Endothelial cell of umbilical vein (primary cell): ENCODE measurements at regions not wholly inside any gene's neighbourhood (a gene's known extent, or its start where the extent isn't known, plus 50 kb on each side); places are given as distances from the start of the nearest gene placed in this dataset.

ENCODE experiments used
- BruUV-seq: library from RNA; stranded (reverse); fragments of 400-500 nt; replicated peaks from 2 replicates; lab custom pipeline; 2021; lab: Mats Ljungman, UMichigan
- CTCF ChIA-PET: fragments of 300-600, 350-600 bp; sonication (Branson Sonifier 250); formaldehyde crosslinking; loops from one replicate; lab custom pipeline; 2021; ENCODE audit warnings: antibody characterized with exemption, inconsistent platforms; lab: Charles Lee
- POLR2A ChIA-PET: fragments of 300-600, 350-600 bp; sonication (Branson Sonifier 250); formaldehyde crosslinking; loops from one replicate; lab custom pipeline; 2021; ENCODE audit warnings: antibody characterized with exemption, inconsistent platforms; lab: Charles Lee
- DNase-seq: peaks from one replicate; pipeline ENCODE4 v3.0.0-alpha.2; 2011; ENCODE audit warnings: low read depth, low spot score
- FAIRE-seq: peaks from 2 replicates; lab custom pipeline; 2011; peaks lifted over from hg19 to GRCh38; lab: Jason Lieb, UNC
- H2AFZ ChIP-seq: 2 replicates; pipeline ENCODE4 v1.6.0; 2012; ENCODE audit warnings: low read depth, low read length, control low read depth, inconsistent platforms
- H3K27ac ChIP-seq: 2 replicates; pipeline ENCODE4 v1.5.1; 2011; ENCODE audit warnings: low read depth, mild to moderate bottlenecking, control low read depth, low read length, moderate library complexity; ENCODE audit not compliant: insufficient read depth
- H3K27me3 ChIP-seq, 2 experiments: 2 replicates each; pipeline versions ENCODE4 v1.6.0 to v1.6.1; 2011; ENCODE audit warnings: low read length in 2 of 2, mixed read lengths in 1 of 2; ENCODE audit not compliant: control insufficient read depth in 2 of 2, insufficient read depth in 2 of 2
- H3K36me3 ChIP-seq, 2 experiments: 2 replicates in 1 of 2; 3 replicates in 1 of 2; pipeline ENCODE4 v1.5.1; 2011; ENCODE audit warnings: low read length in 2 of 2, mild to moderate bottlenecking in 1 of 2, moderate library complexity in 1 of 2; ENCODE audit not compliant: control insufficient read depth in 2 of 2, insufficient read depth in 2 of 2; ENCODE audit errors: extremely low read depth in 1 of 2
- H3K4me1 ChIP-seq: 3 replicates; pipeline ENCODE4 v1.5.1; 2011; ENCODE audit warnings: mild to moderate bottlenecking, low read length; ENCODE audit not compliant: control insufficient read depth, insufficient read depth; ENCODE audit errors: extremely low read depth
- H3K4me2 ChIP-seq: 2 replicates; pipeline ENCODE4 v1.6.1; 2011; ENCODE audit warnings: low read length, control low read depth, mixed read lengths; ENCODE audit not compliant: insufficient read depth
- H3K4me3 ChIP-seq, 3 experiments: fragments of 200-600 bp in 1 of 3; sonication (generic), shearing (Covaris generic) in 1 of 3; replicated peaks in 1 of 3; 2 replicates each; pipeline ENCODE4 v1.5.1; 2011 to 2016; ENCODE audit warnings: control low read depth in 3 of 3, low read length in 3 of 3, mild to moderate bottlenecking in 2 of 3, inconsistent platforms in 1 of 3, low read depth in 1 of 3, moderate library complexity in 1 of 3; ENCODE audit not compliant: insufficient read depth in 1 of 3
- H3K79me2 ChIP-seq: 2 replicates; pipeline ENCODE4 v1.6.0; 2012; ENCODE audit warnings: low read length, inconsistent platforms; ENCODE audit not compliant: control insufficient read depth, insufficient read depth
- H3K9ac ChIP-seq: replicated peaks from 2 replicates; pipeline ENCODE3; 2011; ENCODE audit warnings: low read length, control low read depth; ENCODE audit not compliant: insufficient read depth; ENCODE audit errors: extremely low read depth
- H3K9me1 ChIP-seq: replicated peaks from 3 replicates; pipeline ENCODE4 v1.6.0; 2011; ENCODE audit warnings: mild to moderate bottlenecking, low read length; ENCODE audit not compliant: control insufficient read depth, insufficient read depth; ENCODE audit errors: extremely low read depth
- H3K9me3 ChIP-seq: replicated peaks from 2 replicates; pipeline ENCODE4 v1.5.1; 2012; ENCODE audit warnings: low read length, inconsistent platforms; ENCODE audit not compliant: control insufficient read depth, insufficient read depth
- H4K20me1 ChIP-seq: replicated peaks from 2 replicates; pipeline ENCODE3; 2011; ENCODE audit warnings: mild to moderate bottlenecking, low read length; ENCODE audit not compliant: control insufficient read depth, insufficient read depth; ENCODE audit errors: extremely low read depth
- EZH2 ChIP-seq: IDR thresholded peaks from 2 replicates; pipeline ENCODE4 v1.6.1; 2012; ENCODE audit warnings: borderline replicate concordance, low read depth, mild to moderate bottlenecking, moderate library complexity, low read length, inconsistent platforms; ENCODE audit not compliant: severe bottlenecking
- GATA2 ChIP-seq: IDR thresholded peaks from 2 replicates; pipeline ENCODE4 v1.7.0; 2011; ENCODE audit warnings: low read depth, mild to moderate bottlenecking, moderate library complexity, mixed read lengths, low read length; ENCODE audit not compliant: insufficient read length, insufficient read depth
- JUN ChIP-seq: IDR thresholded peaks from 2 replicates; pipeline ENCODE4 v1.6.1; 2011; ENCODE audit warnings: borderline replicate concordance, low read depth; ENCODE audit not compliant: insufficient read length, insufficient read depth
- MYC ChIP-seq: IDR thresholded peaks from one replicate; pipeline ENCODE4 v1.6.1; 2011; ENCODE audit warnings: mild to moderate bottlenecking, low read depth, low read length
- POLR2A ChIP-seq: IDR thresholded peaks from 2 replicates; pipeline ENCODE4 v1.6.1; 2012; ENCODE audit warnings: low read depth, mild to moderate bottlenecking, control low read depth, low read length
- dilution Hi-C: fragments of 300-500 bp; cut with MboI; formaldehyde crosslinking; loops from one replicate; pipeline ENCODE4 v1.15.0; 2019; ENCODE audit warnings: low sequenced_read_pairs; ENCODE audit not compliant: extremely low pct_ligation_motif_present
- intact Hi-C: fragments of 100-400 bp; cut with micrococcal nuclease; formaldehyde crosslinking; loops from one replicate; pipeline ENCODE4 v1.10.0; 2022
- TF ChIP-seq, protein P1 (sequence below), 2 donors: IDR thresholded peaks; 1 replicate in 1 of 2; 2 replicates in 1 of 2; pipeline ENCODE4 v1.5.1; 2011; ENCODE audit warnings: low read length in 2 of 2, mild to moderate bottlenecking in 2 of 2, moderate library complexity in 2 of 2, control low read depth in 1 of 2, inconsistent platforms in 1 of 2, low read depth in 1 of 2; ENCODE audit not compliant: insufficient read depth in 1 of 2; ENCODE audit errors: extremely low read depth in 1 of 2
- TF ChIP-seq, protein P2 (sequence below): IDR thresholded peaks from 2 replicates; pipeline ENCODE4 v1.6.1; 2011; ENCODE audit not compliant: insufficient read depth, insufficient read length

DNA sequence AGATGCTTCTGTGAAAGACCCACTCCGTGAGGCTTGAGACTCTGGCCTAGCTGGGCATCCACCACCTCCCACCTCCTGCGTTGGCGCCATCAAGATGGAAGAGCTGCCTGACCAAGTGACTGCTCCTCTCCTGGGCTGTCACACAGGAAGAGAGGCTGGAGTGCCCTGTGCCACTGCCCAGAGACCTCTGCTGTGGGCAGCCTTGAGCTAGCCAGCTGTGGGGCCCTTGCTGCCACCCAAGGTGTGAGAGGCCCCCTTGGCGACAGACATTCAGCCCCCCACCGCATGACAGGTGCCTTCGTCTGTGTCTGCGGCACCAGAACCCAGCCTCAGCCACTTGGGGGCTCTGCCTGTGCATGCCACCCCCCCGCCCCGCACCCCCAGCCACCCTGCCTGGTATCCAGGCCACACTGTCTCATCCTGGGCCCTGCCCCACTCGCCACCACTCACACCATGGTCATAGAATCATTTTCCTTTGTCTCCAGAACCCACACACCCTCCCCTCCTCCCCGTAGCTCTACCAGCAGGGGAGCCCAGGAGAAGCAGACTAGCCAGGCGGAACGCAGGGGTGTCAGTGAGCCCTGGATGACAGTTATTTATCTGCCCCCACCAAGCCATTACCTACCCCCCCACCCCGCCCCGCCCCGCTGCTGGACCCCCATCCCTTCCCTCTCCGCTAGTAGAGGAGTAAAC lies 120.9 kb upstream of the LHX1 start:
- intact Hi-C loops: no loop called here
- Histone ChIP-seq H3K9me1 (no peaks in the 10 kb centered on the region), H3K9ac (no peak overlapping the region), H3K36me3 (no peaks in the 10 kb centered on the region), H3K27ac (no peak overlapping the region), H3K27me3 (peaks cover 25 to 37% of the 10 kb centered on the region in 2 experiments), H3K4me2 (no peak overlapping the region), H3K4me1 (peaks cover 5% of the 10 kb centered on the region), H2AFZ (no peak overlapping the region), H3K79me2 (no peaks in the 10 kb centered on the region), H4K20me1 (no peaks in the 10 kb centered on the region), H3K4me3 (no peak overlapping the region), H3K9me3 (no peaks in the 10 kb centered on the region)
- dilution Hi-C loops: no loop called here
- POLR2A ChIA-PET: no interaction called here
- FAIRE-seq (no peak), DNase-seq (no peak)
- BruUV-seq: no TSS peak
- no peak for TF ChIP-seq GATA2
- TF ChIP-seq POLR2A: no peak
- no peak for TF ChIP-seq MYC
- no peak for TF ChIP-seq JUN
- CTCF ChIA-PET: no interaction called here

DNA sequence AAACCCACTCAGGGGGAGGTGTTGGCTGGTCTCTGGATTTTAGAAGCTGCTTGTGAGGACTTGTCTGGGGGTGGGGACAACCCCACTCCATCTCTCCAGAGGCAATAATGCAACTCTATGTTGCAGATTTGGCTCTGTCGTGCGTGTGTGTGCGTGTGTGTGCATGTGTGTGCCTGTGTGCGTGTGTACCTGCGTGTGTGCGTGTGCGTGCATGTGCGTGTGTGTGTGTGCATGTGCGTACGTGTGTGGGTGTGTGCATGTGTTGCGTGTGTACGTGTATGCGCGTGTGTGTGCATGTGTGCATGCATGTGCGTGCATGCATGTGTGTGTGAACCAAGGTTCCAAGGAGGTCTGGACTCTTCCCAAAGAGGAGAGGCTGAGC lies 120.4 kb upstream of the LHX1 start:
- Histone ChIP-seq H3K27me3 (peaks cover 20 to 32% of the 10 kb centered on the region in 2 experiments), H4K20me1 (no peaks in the 10 kb centered on the region), H3K4me3 (no peak overlapping the region), H3K9me1 (no peaks in the 10 kb centered on the region), H3K9me3 (no peaks in the 10 kb centered on the region), H3K36me3 (no peaks in the 10 kb centered on the region), H2AFZ (no peak overlapping the region), H3K4me1 (peaks cover 5% of the 10 kb centered on the region), H3K9ac (no peak overlapping the region), H3K79me2 (no peaks in the 10 kb centered on the region), H3K4me2 (no peak overlapping the region), H3K27ac (no peak overlapping the region)
- no peak for DNase-seq
- intact Hi-C loops (no loop called here), dilution Hi-C loops (no loop called here)
- no TSS peak for BruUV-seq
- FAIRE-seq: no peak
- CTCF ChIA-PET: no interaction called here
- TF ChIP-seq, protein P1, sequence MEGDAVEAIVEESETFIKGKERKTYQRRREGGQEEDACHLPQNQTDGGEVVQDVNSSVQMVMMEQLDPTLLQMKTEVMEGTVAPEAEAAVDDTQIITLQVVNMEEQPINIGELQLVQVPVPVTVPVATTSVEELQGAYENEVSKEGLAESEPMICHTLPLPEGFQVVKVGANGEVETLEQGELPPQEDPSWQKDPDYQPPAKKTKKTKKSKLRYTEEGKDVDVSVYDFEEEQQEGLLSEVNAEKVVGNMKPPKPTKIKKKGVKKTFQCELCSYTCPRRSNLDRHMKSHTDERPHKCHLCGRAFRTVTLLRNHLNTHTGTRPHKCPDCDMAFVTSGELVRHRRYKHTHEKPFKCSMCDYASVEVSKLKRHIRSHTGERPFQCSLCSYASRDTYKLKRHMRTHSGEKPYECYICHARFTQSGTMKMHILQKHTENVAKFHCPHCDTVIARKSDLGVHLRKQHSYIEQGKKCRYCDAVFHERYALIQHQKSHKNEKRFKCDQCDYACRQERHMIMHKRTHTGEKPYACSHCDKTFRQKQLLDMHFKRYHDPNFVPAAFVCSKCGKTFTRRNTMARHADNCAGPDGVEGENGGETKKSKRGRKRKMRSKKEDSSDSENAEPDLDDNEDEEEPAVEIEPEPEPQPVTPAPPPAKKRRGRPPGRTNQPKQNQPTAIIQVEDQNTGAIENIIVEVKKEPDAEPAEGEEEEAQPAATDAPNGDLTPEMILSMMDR (IDR thresholded peaks at IDR 0.05; ENCODE audit: extremely low read depth in 1 of 2, insufficient read depth in 1 of 2, low read depth in 1 of 2, low read length in 2 of 2): no peak
- no peak for TF ChIP-seq MYC
- TF ChIP-seq, protein P2, sequence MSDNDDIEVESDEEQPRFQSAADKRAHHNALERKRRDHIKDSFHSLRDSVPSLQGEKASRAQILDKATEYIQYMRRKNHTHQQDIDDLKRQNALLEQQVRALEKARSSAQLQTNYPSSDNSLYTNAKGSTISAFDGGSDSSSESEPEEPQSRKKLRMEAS: peak; percentile 43
- no peak for TF ChIP-seq GATA2
- no peak for TF ChIP-seq EZH2
- TF ChIP-seq JUN: no peak
- POLR2A ChIA-PET: no interaction called here
